HG03342 (cell line): ENCODE measurements at regions not wholly inside any gene's neighbourhood (a gene's known extent, or its start where the extent isn't known, plus 50 kb on each side); places are given as distances from the start of the nearest gene placed in this dataset.
"Not testable (repeated sequence)": the region's sequence is repeated elsewhere in the genome, so short reads cannot be mapped to it uniquely, and the experiment has no call there.

Source experiments
- ATAC-seq: cut with Tn5 transposase; IDR thresholded peaks from one replicate; pipeline ENCODE4 v1.9.1; 2021; ENCODE audit warnings: mild to moderate bottlenecking, moderate library complexity; ENCODE audit not compliant: unreplicated experiment

- ATAC-seq: no peak
Measured at GRCh38 chr12:131213896-131214442, 260.3 kb downstream of the ADGRD1 start.

- not testable (repeated sequence) for ATAC-seq
Measured at GRCh38 chr12:131214936-131215335, 261.2 kb downstream of the ADGRD1 start.

GRCh38 chr12:131216587-131216986, 262.9 kb downstream of the ADGRD1 start:
- not testable (repeated sequence) for ATAC-seq

GRCh38 chr12:131217024-131217586, 263.4 kb downstream of the ADGRD1 start:
- ATAC-seq: no peak

- peak; percentile 44 for ATAC-seq
Measured at GRCh38 chr12:131218026-131218922, 264.6 kb downstream of the ADGRD1 start.

- ATAC-seq: no peak
Measured at GRCh38 chr12:131218923-131219669, 265.4 kb downstream of the ADGRD1 start.

GRCh38 chr12:131219670-131220330, 266.1 kb downstream of the ADGRD1 start:
- no peak for ATAC-seq

GRCh38 chr12:131220331-131220685, 266.6 kb downstream of the ADGRD1 start:
- ATAC-seq: no peak

GRCh38 chr12:131221061-131221956, 267.6 kb downstream of the ADGRD1 start:
- no peak for ATAC-seq

GRCh38 chr12:131221957-131222328, 268.2 kb downstream of the ADGRD1 start:
- no peak for ATAC-seq

GRCh38 chr12:131222329-131223139, 268.8 kb downstream of the ADGRD1 start:
- ATAC-seq: peak; percentile 31

GRCh38 chr12:131223171-131223761, 269.6 kb downstream of the ADGRD1 start:
- ATAC-seq: no peak

GRCh38 chr12:131223791-131224225, 270.1 kb downstream of the ADGRD1 start:
- no peak for ATAC-seq

- ATAC-seq: not testable (repeated sequence)
Measured at GRCh38 chr12:131224226-131225065, 270.7 kb downstream of the ADGRD1 start.

- not testable (repeated sequence) for ATAC-seq
Measured at GRCh38 chr12:131225066-131225380, 271.3 kb downstream of the ADGRD1 start.

- ATAC-seq: no peak
Measured at GRCh38 chr12:131226345-131227265, 272.9 kb downstream of the ADGRD1 start.

GRCh38 chr12:131227641-131228040, 273.9 kb downstream of the ADGRD1 start:
- not testable (repeated sequence) for ATAC-seq
